Astrocyte (in vitro differentiated cells and primary cell): ENCODE measurements at regions not wholly inside any gene's neighbourhood (a gene's known extent, or its start where the extent isn't known, plus 50 kb on each side); places are given as distances from the start of the nearest gene placed in this dataset.

Experiments used
- DNase-seq: peaks from one replicate; pipeline ENCODE4 v3.0.0-alpha.2; 2010; ENCODE audit warnings: low read depth
- FAIRE-seq: peaks from 2 replicates; lab custom pipeline; 2011; peaks lifted over from hg19 to GRCh38; lab: Jason Lieb, UNC
- H2AFZ ChIP-seq: 2 replicates; pipeline ENCODE4 v1.6.0; 2012; ENCODE audit warnings: low read depth, low read length, inconsistent platforms
- H3K27ac ChIP-seq: 2 replicates; pipeline ENCODE4 v1.5.1; 2011; ENCODE audit warnings: low read depth, low read length, inconsistent platforms
- H3K27me3 ChIP-seq: 2 replicates; pipeline ENCODE4 v1.6.0; 2011; ENCODE audit warnings: low read length, inconsistent platforms; ENCODE audit not compliant: insufficient read depth
- H3K36me3 ChIP-seq: 2 replicates; pipeline ENCODE4 v1.5.1; 2011; ENCODE audit warnings: low read length, inconsistent platforms; ENCODE audit not compliant: insufficient read depth
- H3K4me1 ChIP-seq: 2 replicates; pipeline ENCODE4 v1.5.1; 2011; ENCODE audit warnings: low read length, inconsistent platforms; ENCODE audit not compliant: insufficient read depth
- H3K4me2 ChIP-seq: 2 replicates; pipeline ENCODE4 v1.6.0; 2012; ENCODE audit warnings: low read length, inconsistent platforms
- H3K4me3 ChIP-seq: 2 replicates; pipeline ENCODE4 v1.5.1; 2011; ENCODE audit warnings: low read depth, mild to moderate bottlenecking, low read length, inconsistent platforms; ENCODE audit not compliant: insufficient read depth
- H3K79me2 ChIP-seq: 2 replicates; pipeline ENCODE4 v1.6.0; 2012; ENCODE audit warnings: mild to moderate bottlenecking, low read length, inconsistent platforms; ENCODE audit not compliant: insufficient read depth
- H3K9ac ChIP-seq: 2 replicates; pipeline ENCODE4 v1.6.0; 2012; ENCODE audit warnings: mild to moderate bottlenecking, low read length, inconsistent platforms
- H3K9me3 ChIP-seq: 2 replicates; pipeline ENCODE4 v1.5.1; 2012; ENCODE audit warnings: low read depth, mild to moderate bottlenecking, low read length, inconsistent platforms; ENCODE audit not compliant: insufficient read depth
- H4K20me1 ChIP-seq: 2 replicates; pipeline ENCODE4 v1.6.0; 2012; ENCODE audit warnings: low read length, inconsistent platforms; ENCODE audit not compliant: insufficient read depth
- H3K27ac Mint-ChIP-seq: one replicate; pipeline ENCODE4 v1.8.0; 2021; ENCODE audit warnings: mild to moderate bottlenecking, mixed read lengths; ENCODE audit not compliant: unreplicated experiment
- H3K27me3 Mint-ChIP-seq: one replicate; pipeline ENCODE4 v1.8.0; 2021; ENCODE audit warnings: low read depth, mixed read lengths; ENCODE audit not compliant: unreplicated experiment
- H3K36me3 Mint-ChIP-seq: one replicate; pipeline ENCODE4 v1.8.0; 2021; ENCODE audit warnings: low read depth, mixed read lengths; ENCODE audit not compliant: unreplicated experiment
- H3K4me1 Mint-ChIP-seq: one replicate; pipeline ENCODE4 v1.8.0; 2021; ENCODE audit warnings: low read depth, mixed read lengths; ENCODE audit not compliant: unreplicated experiment
- H3K4me3 Mint-ChIP-seq: one replicate; pipeline ENCODE4 v1.8.0; 2021; ENCODE audit warnings: mild to moderate bottlenecking, moderate library complexity, mixed read lengths; ENCODE audit not compliant: unreplicated experiment
- H3K9me3 Mint-ChIP-seq: one replicate; pipeline ENCODE4 v1.8.0; 2021; ENCODE audit warnings: mild to moderate bottlenecking, mixed read lengths; ENCODE audit not compliant: unreplicated experiment
- CTCF ChIP-seq: IDR thresholded peaks from 2 replicates; pipeline ENCODE4 v1.5.1; 2011; ENCODE audit warnings: low read depth, mild to moderate bottlenecking, inconsistent platforms, low read length, moderate library complexity; ENCODE audit not compliant: insufficient read depth
- EZH2 ChIP-seq: IDR thresholded peaks from 2 replicates; pipeline ENCODE4 v1.6.1; 2012; ENCODE audit warnings: mild to moderate bottlenecking, low read length, inconsistent platforms; ENCODE audit not compliant: insufficient read depth

- Histone ChIP-seq H3K4me1 (peaks cover 31% of the 10 kb centered on the region), H4K20me1 (no peaks in the 10 kb centered on the region), H3K4me3 (no peak overlapping the region), H3K9me3 (no peaks in the 10 kb centered on the region), H3K79me2 (no peaks in the 10 kb centered on the region), H3K27me3 (no peaks in the 10 kb centered on the region), H3K9ac (peak overlapping the region; percentile 26), H3K27ac (peak overlapping the region; percentile 8), H3K4me2 (peak overlapping the region; percentile 46), H2AFZ (no peak overlapping the region), H3K36me3 (no peaks in the 10 kb centered on the region)
- no peak for DNase-seq
- H3K4me3 Mint-ChIP-seq, result peak overlapping the region; percentile 50
- H3K9me3 Mint-ChIP-seq, result peaks cover 1% of the 10 kb centered on the region
- TF ChIP-seq CTCF (no peak), EZH2 (no peak)
- H3K4me1 Mint-ChIP-seq, result peaks cover 42% of the 10 kb centered on the region
- peak overlapping the region; percentile 34 for H3K27ac Mint-ChIP-seq
- H3K36me3 Mint-ChIP-seq, result peaks cover 1% of the 10 kb centered on the region
- H3K27me3 Mint-ChIP-seq, result peaks cover 7% of the 10 kb centered on the region
- FAIRE-seq, result no peak
These were observed 90.2 kb upstream of the DUSP5 start for GRCh38 chr10:110407301-110408170.

GRCh38 chr10:110408203-110408871, 89.4 kb upstream of the DUSP5 start:
- Histone ChIP-seq H3K36me3 (no peaks in the 10 kb centered on the region), H3K4me3 (no peak overlapping the region), H3K27me3 (no peaks in the 10 kb centered on the region), H4K20me1 (no peaks in the 10 kb centered on the region), H3K4me1 (peaks cover 31% of the 10 kb centered on the region), H3K4me2 (peak overlapping the region; percentile 46), H3K27ac (peak overlapping the region; percentile 20), H3K9ac (peak overlapping the region; percentile 26), H3K9me3 (no peaks in the 10 kb centered on the region), H3K79me2 (no peaks in the 10 kb centered on the region), H2AFZ (no peak overlapping the region)
- peak overlapping the region; percentile 34 for H3K27ac Mint-ChIP-seq
- peaks cover 42% of the 10 kb centered on the region for H3K4me1 Mint-ChIP-seq
- DNase-seq, result no peak
- FAIRE-seq, result no peak
- H3K4me3 Mint-ChIP-seq, result no peak overlapping the region
- peaks cover 1% of the 10 kb centered on the region for H3K36me3 Mint-ChIP-seq
- TF ChIP-seq EZH2, result no peak
- TF ChIP-seq CTCF, result no peak
- peaks cover 7% of the 10 kb centered on the region for H3K27me3 Mint-ChIP-seq
- H3K9me3 Mint-ChIP-seq, result peaks cover 1% of the 10 kb centered on the region
